ENCODE measurements at regions not wholly inside any gene's neighbourhood (a gene's known extent, or its start where the extent isn't known, plus 50 kb on each side); places are given as distances from the start of the nearest gene placed in this dataset.

DNA sequence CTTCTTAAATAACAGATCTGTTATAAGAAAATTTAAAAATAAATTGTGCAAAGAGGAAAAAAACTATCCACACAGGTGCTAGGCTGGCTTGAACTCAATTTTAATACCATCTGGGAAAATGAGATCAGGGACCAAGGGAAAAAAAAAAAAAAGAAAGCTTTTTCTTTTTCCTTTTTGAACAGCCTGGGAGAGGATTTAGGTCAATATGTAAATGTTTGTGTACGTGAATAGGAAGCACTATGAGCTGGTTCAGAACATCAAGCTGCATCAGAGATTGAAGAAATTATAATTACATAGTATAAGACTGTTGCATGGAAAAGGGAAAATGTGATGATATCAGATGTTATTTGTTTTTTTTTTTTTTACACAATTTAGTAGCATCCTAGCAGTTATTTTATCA is 548.0 kb downstream of the ARL4A start:
- no peak overlapping the region for H3K27ac ChIP-seq (replicated peaks)
- no peak overlapping the region for H3K4me3 ChIP-seq (replicated peaks; ENCODE audit: insufficient read depth, low read length)
- no peaks in the 10 kb centered on the region for H3K27me3 ChIP-seq (ENCODE audit: insufficient read depth, poor library complexity, severe bottlenecking)
- no peak for DNase-seq (ENCODE audit: low read depth in 1 of 2, low spot score in 1 of 2)
- no peak for TF ChIP-seq POLR2AphosphoS5 (IDR thresholded peaks at IDR 0.05; ENCODE audit: low read depth)
- no peak for TF ChIP-seq GABPA (IDR thresholded peaks at IDR 0.05; ENCODE audit: low read depth)
- TF ChIP-seq, protein P1, sequence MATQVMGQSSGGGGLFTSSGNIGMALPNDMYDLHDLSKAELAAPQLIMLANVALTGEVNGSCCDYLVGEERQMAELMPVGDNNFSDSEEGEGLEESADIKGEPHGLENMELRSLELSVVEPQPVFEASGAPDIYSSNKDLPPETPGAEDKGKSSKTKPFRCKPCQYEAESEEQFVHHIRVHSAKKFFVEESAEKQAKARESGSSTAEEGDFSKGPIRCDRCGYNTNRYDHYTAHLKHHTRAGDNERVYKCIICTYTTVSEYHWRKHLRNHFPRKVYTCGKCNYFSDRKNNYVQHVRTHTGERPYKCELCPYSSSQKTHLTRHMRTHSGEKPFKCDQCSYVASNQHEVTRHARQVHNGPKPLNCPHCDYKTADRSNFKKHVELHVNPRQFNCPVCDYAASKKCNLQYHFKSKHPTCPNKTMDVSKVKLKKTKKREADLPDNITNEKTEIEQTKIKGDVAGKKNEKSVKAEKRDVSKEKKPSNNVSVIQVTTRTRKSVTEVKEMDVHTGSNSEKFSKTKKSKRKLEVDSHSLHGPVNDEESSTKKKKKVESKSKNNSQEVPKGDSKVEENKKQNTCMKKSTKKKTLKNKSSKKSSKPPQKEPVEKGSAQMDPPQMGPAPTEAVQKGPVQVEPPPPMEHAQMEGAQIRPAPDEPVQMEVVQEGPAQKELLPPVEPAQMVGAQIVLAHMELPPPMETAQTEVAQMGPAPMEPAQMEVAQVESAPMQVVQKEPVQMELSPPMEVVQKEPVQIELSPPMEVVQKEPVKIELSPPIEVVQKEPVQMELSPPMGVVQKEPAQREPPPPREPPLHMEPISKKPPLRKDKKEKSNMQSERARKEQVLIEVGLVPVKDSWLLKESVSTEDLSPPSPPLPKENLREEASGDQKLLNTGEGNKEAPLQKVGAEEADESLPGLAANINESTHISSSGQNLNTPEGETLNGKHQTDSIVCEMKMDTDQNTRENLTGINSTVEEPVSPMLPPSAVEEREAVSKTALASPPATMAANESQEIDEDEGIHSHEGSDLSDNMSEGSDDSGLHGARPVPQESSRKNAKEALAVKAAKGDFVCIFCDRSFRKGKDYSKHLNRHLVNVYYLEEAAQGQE (IDR thresholded peaks at IDR 0.05; ENCODE audit: insufficient replicate concordance, low read depth): no peak
- TF ChIP-seq SPI1 (IDR thresholded peaks at IDR 0.05; ENCODE audit: borderline replicate concordance, low read depth): no peak
- TF ChIP-seq, protein P2, sequence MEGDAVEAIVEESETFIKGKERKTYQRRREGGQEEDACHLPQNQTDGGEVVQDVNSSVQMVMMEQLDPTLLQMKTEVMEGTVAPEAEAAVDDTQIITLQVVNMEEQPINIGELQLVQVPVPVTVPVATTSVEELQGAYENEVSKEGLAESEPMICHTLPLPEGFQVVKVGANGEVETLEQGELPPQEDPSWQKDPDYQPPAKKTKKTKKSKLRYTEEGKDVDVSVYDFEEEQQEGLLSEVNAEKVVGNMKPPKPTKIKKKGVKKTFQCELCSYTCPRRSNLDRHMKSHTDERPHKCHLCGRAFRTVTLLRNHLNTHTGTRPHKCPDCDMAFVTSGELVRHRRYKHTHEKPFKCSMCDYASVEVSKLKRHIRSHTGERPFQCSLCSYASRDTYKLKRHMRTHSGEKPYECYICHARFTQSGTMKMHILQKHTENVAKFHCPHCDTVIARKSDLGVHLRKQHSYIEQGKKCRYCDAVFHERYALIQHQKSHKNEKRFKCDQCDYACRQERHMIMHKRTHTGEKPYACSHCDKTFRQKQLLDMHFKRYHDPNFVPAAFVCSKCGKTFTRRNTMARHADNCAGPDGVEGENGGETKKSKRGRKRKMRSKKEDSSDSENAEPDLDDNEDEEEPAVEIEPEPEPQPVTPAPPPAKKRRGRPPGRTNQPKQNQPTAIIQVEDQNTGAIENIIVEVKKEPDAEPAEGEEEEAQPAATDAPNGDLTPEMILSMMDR (IDR thresholded peaks at IDR 0.05; ENCODE audit: insufficient read depth, low read length): no peak

DNA sequence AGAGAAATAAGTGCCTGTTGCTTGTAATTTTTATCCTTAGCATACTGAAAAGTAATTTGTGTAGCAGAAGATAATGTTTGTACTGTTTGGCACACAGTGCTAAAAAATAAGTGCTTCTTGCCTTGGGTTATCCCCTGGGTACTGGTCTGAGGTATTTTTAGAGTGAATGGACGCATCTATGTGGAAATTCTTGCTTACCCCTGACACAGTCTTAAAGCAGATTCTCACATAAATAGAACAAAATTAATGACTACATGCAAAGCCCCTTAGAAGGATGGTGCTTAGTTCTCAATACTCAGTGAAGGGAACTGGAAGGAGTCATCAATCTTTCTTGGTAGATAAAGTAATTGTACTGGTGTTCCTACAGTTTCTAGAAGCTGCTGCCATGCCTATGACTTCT is 548.6 kb downstream of the ARL4A start:
- Histone ChIP-seq H3K4me3 (replicated peaks; ENCODE audit: insufficient read depth, low read length) (no peak overlapping the region), H3K27ac (replicated peaks) (no peak overlapping the region), H3K27me3 (ENCODE audit: insufficient read depth, poor library complexity, severe bottlenecking) (no peaks in the 10 kb centered on the region)
- DNase-seq (ENCODE audit: low read depth in 1 of 2, low spot score in 1 of 2): no peak
- TF ChIP-seq GABPA (IDR thresholded peaks at IDR 0.05; ENCODE audit: low read depth) (no peak), SPI1 (IDR thresholded peaks at IDR 0.05; ENCODE audit: borderline replicate concordance, low read depth) (no peak), POLR2AphosphoS5 (IDR thresholded peaks at IDR 0.05; ENCODE audit: low read depth) (no peak)
- TF ChIP-seq, protein P2 (IDR thresholded peaks at IDR 0.05; ENCODE audit: insufficient read depth, low read length): no peak
- TF ChIP-seq, protein P1 (IDR thresholded peaks at IDR 0.05; ENCODE audit: insufficient replicate concordance, low read depth): no peak

DNA sequence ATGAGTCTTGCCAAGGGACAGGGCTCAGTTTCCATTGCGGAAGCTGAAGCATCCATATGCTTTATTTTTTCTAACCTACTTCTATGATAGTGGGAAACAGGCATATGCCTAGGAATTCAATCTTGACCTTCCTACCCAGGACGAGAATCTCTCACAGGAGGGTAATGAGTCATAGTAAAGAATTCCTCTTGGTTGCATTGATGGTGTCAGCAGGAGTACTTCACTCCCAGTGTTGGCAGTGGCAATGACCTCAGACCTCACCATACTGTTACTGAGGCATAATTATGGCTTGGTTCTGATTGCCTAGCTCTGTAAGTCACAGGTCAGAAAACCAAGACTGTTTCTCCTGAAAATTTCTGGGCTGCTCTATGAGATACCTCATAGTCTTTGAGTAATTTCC is 552.9 kb downstream of the ARL4A start:
- Histone ChIP-seq H3K27ac (replicated peaks) (no peak overlapping the region), H3K4me3 (replicated peaks; ENCODE audit: insufficient read depth, low read length) (no peak overlapping the region), H3K27me3 (ENCODE audit: insufficient read depth, poor library complexity, severe bottlenecking) (no peaks in the 10 kb centered on the region)
- DNase-seq (ENCODE audit: low read depth in 1 of 2, low spot score in 1 of 2): no peak
- no peak for TF ChIP-seq SPI1 (IDR thresholded peaks at IDR 0.05; ENCODE audit: borderline replicate concordance, low read depth)
- TF ChIP-seq, protein P2 (IDR thresholded peaks at IDR 0.05; ENCODE audit: insufficient read depth, low read length): no peak
- TF ChIP-seq, protein P1 (IDR thresholded peaks at IDR 0.05; ENCODE audit: insufficient replicate concordance, low read depth): no peak
- no peak for TF ChIP-seq GABPA (IDR thresholded peaks at IDR 0.05; ENCODE audit: low read depth)
- TF ChIP-seq POLR2AphosphoS5 (IDR thresholded peaks at IDR 0.05; ENCODE audit: low read depth): no peak
